GM10248 (cell line): ENCODE measurements at regions not wholly inside any gene's neighbourhood (a gene's known extent, or its start where the extent isn't known, plus 50 kb on each side); places are given as distances from the start of the nearest gene placed in this dataset.

ENCODE experiments used
- CTCF ChIA-PET: fragments of 300-600 bp; sonication (Branson Sonifier 250); formaldehyde crosslinking; extraction: SDS; loops from one replicate; lab custom pipeline; 2021; ENCODE audit warnings: antibody characterized with exemption; lab: Yijun Ruan, JAX
- POLR2A ChIA-PET: fragments of 350-650 bp; sonication (Branson Sonifier 250); formaldehyde crosslinking; extraction: SDS; loops from one replicate; lab custom pipeline; 2020; ENCODE audit warnings: antibody characterized with exemption; lab: Yijun Ruan, JAX
- DNase-seq: peaks from one replicate; pipeline ENCODE4 v3.0.0; 2012; ENCODE audit errors: extremely low spot score
- TF ChIP-seq, protein P1 (sequence below): IDR thresholded peaks from 2 replicates; pipeline ENCODE4 v1.5.1; 2012; ENCODE audit warnings: mild to moderate bottlenecking, low read depth; ENCODE audit errors: extremely low read depth, missing control alignments, control extremely low read depth

DNA sequence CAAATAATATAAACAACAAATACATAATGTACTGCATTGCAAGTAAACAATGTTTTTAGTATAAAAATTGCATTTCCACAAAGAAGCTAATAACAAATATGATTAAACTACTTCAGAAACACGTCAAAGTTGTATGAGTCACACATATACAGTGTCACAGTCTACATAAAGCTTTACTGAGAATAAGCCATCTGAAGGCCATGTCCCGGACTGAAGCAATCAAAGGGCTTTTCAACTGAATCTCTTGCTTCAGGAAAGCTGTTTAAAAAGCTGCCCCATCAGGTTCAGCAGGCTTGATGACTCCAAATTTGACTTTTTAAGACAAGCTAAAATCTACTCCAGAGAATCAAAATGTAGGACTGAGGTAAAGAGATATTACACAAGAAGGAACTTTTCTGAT is 1476.8 kb downstream of the ADGRL3 start:
- ChIA-PET POLR2A (no interaction called here), CTCF (no interaction called here)
- TF ChIP-seq, protein P1, sequence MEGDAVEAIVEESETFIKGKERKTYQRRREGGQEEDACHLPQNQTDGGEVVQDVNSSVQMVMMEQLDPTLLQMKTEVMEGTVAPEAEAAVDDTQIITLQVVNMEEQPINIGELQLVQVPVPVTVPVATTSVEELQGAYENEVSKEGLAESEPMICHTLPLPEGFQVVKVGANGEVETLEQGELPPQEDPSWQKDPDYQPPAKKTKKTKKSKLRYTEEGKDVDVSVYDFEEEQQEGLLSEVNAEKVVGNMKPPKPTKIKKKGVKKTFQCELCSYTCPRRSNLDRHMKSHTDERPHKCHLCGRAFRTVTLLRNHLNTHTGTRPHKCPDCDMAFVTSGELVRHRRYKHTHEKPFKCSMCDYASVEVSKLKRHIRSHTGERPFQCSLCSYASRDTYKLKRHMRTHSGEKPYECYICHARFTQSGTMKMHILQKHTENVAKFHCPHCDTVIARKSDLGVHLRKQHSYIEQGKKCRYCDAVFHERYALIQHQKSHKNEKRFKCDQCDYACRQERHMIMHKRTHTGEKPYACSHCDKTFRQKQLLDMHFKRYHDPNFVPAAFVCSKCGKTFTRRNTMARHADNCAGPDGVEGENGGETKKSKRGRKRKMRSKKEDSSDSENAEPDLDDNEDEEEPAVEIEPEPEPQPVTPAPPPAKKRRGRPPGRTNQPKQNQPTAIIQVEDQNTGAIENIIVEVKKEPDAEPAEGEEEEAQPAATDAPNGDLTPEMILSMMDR, result no peak
- no peak for DNase-seq

DNA sequence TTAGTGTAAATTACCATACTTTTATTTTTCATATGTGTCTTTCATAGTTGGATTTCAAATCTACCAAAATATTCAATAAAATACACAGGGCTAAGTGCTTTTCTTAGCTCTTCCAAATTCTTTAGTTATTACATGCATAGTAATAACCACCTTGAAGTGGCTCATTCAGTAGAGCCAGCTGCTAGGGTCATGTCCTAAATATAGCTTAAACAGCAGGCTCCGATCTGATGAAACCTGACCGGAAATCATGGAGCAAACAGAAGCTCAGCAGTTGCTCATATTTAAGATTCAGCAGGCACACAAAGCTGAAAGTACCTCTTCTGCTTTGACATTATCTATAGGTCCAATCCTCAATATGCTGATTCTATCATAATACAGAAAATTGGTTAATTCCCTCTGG is 1470.4 kb downstream of the ADGRL3 start:
- CTCF ChIA-PET, result interaction anchor here (1.1 to 1.5 kb wide), 3 partner anchors 9 to 13 kb away, joined by 3 read pairs; no protein-coding TSS in a partner anchor
- TF ChIP-seq, protein P1, result no peak
- POLR2A ChIA-PET, result no interaction called here
- DNase-seq, result no peak

DNA sequence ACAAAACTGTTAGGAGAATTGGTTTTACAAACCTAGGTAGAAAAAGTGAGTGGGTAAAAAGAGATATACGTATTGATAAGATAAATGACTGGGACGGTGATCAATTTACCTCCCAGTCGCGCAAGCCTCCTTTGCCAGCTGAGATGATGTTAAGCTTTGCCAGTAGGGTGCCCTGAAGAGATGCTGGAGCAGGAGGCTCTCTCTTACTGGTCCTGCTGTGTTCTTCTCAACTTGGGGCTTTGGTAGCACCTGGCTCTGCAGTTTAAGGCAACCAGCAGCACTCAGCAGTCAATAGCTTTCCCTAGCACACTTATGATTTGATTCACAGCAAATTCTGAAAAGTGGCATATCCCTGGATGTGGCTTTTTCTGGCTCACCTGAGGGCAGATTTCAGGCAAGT is 1461.7 kb downstream of the ADGRL3 start:
- no peak for DNase-seq
- TF ChIP-seq, protein P1, result no peak
- ChIA-PET CTCF (interaction anchor here (1.3 kb wide), 1 partner anchor 13 kb away, joined by 3 read pairs; no protein-coding TSS in a partner anchor), POLR2A (no interaction called here)

DNA sequence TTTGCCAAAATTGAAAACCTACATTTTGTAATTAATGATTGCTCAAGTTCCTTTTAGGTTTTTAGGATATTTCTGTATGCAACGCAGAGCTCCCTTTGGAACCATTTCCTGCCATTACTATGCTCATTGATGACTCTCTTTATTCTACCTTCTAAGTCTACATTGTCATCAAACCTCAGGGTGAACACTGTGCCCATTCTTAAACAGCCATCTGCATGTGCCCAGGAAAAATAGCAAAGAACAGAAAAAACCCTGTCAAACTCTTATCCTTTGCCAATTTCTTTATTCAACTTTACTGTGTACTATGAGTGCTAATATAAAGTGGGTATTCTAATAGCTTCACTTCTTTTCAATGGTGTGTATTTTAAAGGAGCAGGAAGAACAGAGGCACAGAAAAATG is 1455.9 kb downstream of the ADGRL3 start:
- no peak for DNase-seq
- TF ChIP-seq, protein P1, result no peak
- CTCF ChIA-PET, result no interaction called here
- POLR2A ChIA-PET, result no interaction called here

DNA sequence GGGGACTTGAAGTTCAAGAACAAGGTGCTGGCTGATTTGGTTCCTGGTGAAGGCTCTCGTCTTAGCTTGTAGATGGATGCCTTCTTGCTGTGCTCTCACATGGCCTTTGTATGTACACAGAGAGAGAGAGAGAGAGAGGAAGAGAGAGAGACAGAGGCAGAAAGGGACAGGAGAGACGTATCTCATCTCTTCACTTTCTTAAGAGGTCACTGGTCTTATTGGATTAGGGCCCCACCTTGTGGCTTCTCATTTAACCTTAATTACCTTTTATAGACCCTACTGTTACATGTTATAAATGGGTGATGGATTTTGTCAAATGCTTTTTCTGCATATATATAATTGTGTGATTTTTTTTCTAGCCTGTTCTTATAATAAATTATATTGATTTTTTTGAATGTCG is 1444.2 kb downstream of the ADGRL3 start:
- CTCF ChIA-PET, result interaction anchor here (0.8 to 1.5 kb wide), 7 partner anchors 15 to 1839 kb away, joined by 3 read pairs; no protein-coding TSS in a partner anchor
- no peak for DNase-seq
- TF ChIP-seq, protein P1, result no peak
- POLR2A ChIA-PET, result no interaction called here

DNA sequence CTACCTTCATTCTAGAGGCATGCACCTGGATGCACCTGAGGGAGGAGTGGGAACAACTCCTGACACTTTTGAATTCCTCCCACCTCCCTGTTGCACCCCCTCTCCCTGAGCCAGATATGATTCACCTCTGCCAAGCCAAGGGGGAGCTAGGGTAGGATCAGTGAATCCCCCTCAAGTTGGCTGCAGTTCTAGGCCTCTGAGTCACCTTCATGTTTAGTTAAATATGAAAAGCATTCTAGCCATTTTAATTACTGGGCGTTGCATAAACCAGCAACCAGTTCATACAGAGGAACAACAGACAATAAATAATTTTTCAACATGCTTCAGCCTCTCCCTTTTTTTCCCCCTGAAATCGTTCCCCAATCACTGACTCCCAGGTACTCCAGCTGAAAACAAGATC is 1440.2 kb downstream of the ADGRL3 start:
- TF ChIP-seq, protein P1, result no peak
- DNase-seq, result no peak
- ChIA-PET CTCF (no interaction called here), POLR2A (no interaction called here)
